ENCODE measurements at regions not wholly inside any gene's neighbourhood (a gene's known extent, or its start where the extent isn't known, plus 50 kb on each side); places are given as distances from the start of the nearest gene placed in this dataset.
"Not testable (repeated sequence)": the region's sequence is repeated elsewhere in the genome, so short reads cannot be mapped to it uniquely, and the experiment has no call there.

GRCh38 chr2:14998546-14998945 lies 366.0 kb downstream of the LRATD1 start:
- TF ChIP-seq, protein P1, sequence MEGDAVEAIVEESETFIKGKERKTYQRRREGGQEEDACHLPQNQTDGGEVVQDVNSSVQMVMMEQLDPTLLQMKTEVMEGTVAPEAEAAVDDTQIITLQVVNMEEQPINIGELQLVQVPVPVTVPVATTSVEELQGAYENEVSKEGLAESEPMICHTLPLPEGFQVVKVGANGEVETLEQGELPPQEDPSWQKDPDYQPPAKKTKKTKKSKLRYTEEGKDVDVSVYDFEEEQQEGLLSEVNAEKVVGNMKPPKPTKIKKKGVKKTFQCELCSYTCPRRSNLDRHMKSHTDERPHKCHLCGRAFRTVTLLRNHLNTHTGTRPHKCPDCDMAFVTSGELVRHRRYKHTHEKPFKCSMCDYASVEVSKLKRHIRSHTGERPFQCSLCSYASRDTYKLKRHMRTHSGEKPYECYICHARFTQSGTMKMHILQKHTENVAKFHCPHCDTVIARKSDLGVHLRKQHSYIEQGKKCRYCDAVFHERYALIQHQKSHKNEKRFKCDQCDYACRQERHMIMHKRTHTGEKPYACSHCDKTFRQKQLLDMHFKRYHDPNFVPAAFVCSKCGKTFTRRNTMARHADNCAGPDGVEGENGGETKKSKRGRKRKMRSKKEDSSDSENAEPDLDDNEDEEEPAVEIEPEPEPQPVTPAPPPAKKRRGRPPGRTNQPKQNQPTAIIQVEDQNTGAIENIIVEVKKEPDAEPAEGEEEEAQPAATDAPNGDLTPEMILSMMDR (IDR thresholded peaks at IDR 0.05; ENCODE audit: low read depth, low read length, missing control alignments), result no peak
- DNase-seq (ENCODE audit: low read depth), result no peak

GRCh38 chr2:14999114-14999661 lies 366.7 kb downstream of the LRATD1 start:
- no peak overlapping the region for H3K4me3 ChIP-seq (ENCODE audit: low read depth, low read length)
- no peak for DNase-seq (ENCODE audit: low read depth)
- TF ChIP-seq, protein P1 (IDR thresholded peaks at IDR 0.05; ENCODE audit: low read depth, low read length, missing control alignments), result no peak

More at GRCh38 chr2:14998546-14998945, 366.0 kb downstream of the LRATD1 start:
- no peak overlapping the region for H3K4me3 ChIP-seq (ENCODE audit: low read depth, low read length)

GRCh38 chr2:15002519-15002918 lies 370.0 kb downstream of the LRATD1 start:
- H3K4me3 ChIP-seq (ENCODE audit: low read depth, low read length); DNase-seq (ENCODE audit: low read depth): not testable (repeated sequence)

GRCh38 chr2:15006667-15007066 lies 374.1 kb downstream of the LRATD1 start:
- DNase-seq (ENCODE audit: low read depth), result no peak
- H3K4me3 ChIP-seq (ENCODE audit: low read depth, low read length), result no peak overlapping the region
- TF ChIP-seq, protein P1 (IDR thresholded peaks at IDR 0.05; ENCODE audit: low read depth, low read length, missing control alignments), result no peak

DNA sequence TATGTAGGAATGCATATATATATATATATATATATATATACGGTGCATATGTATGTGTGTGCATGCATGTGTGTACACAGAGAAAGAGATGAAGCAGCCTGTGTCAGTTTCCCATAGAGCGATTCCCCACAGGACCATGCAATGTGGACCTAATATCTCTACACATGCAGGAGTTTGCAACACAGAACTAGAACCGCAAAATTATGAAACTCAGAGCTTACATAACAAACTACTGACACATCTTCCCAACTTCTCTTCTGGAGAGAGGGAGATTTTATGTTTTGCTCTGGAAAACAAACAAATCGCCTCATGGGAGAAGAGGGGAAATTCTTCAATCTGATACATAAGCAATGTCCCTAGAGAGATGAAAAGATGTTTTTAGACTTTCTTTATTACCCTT lies 377.2 kb downstream of the LRATD1 start:
- H3K4me3 ChIP-seq (ENCODE audit: low read depth, low read length), result no peak overlapping the region
- TF ChIP-seq, protein P1 (IDR thresholded peaks at IDR 0.05; ENCODE audit: low read depth, low read length, missing control alignments), result no peak
- no peak for DNase-seq (ENCODE audit: low read depth)

GRCh38 chr2:15010346-15010745 lies 377.8 kb downstream of the LRATD1 start:
- TF ChIP-seq, protein P1 (IDR thresholded peaks at IDR 0.05; ENCODE audit: low read depth, low read length, missing control alignments), result no peak
- no peak overlapping the region for H3K4me3 ChIP-seq (ENCODE audit: low read depth, low read length)
- no peak for DNase-seq (ENCODE audit: low read depth)

DNA sequence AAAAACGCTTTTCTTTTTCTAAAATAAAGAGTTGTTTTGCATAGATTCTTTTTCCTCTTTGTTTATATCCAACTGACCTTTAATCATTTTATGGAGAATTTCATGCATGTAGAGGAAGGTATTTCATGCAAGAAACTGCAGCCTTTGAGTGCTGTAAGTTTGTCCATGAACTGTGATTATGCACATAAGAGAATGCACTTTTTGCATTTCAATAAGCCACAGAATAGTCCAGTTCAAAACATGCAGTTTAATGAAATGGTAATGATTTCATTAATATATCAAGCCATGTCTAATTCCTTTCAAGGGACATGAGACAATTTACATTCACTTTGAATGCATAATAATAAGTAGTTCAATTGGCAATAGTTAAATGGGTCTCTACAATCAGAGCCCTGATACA lies 386.3 kb downstream of the LRATD1 start:
- DNase-seq (ENCODE audit: low read depth), result no peak
- TF ChIP-seq, protein P1 (IDR thresholded peaks at IDR 0.05; ENCODE audit: low read depth, low read length, missing control alignments), result no peak
- H3K4me3 ChIP-seq (ENCODE audit: low read depth, low read length), result no peak overlapping the region
